ENCODE measurements at regions not wholly inside any gene's neighbourhood (a gene's known extent, or its start where the extent isn't known, plus 50 kb on each side); places are given as distances from the start of the nearest gene placed in this dataset.
"Not testable (repeated sequence)": the region's sequence is repeated elsewhere in the genome, so short reads cannot be mapped to it uniquely, and the experiment has no call there.

GRCh38 chr18:49690312-49690711, 123.0 kb downstream of the ACAA2 start:
- TF ChIP-seq CTCF (IDR thresholded peaks at IDR 0.05; ENCODE audit: insufficient read depth, low read length, poor library complexity, severe bottlenecking) (no peak), EZH2phosphoT487 (conservative IDR thresholded peaks at IDR 0.05; ENCODE audit: low read length) (no peak)
- Histone ChIP-seq H4K20me1 (ENCODE audit: low read depth, low read length) (no peaks in the 10 kb centered on the region), H2AFZ (ENCODE audit: low read depth, low read length, severe bottlenecking) (no peak overlapping the region), H3K4me2 (ENCODE audit: low read depth, low read length, poor library complexity, severe bottlenecking) (no peak overlapping the region), H3K79me2 (ENCODE audit: insufficient read depth, low read length) (no peaks in the 10 kb centered on the region), H3K9me3 (ENCODE audit: insufficient read depth, low read length) (no peaks in the 10 kb centered on the region), H3K27ac (ENCODE audit: low read depth, low read length) (no peak overlapping the region), H3K9me2 (replicated peaks; ENCODE audit: insufficient read depth, low read length) (no peaks in the 10 kb centered on the region), H3K9ac (ENCODE audit: low read length) (no peak overlapping the region), H3K4me3 (ENCODE audit: insufficient read depth, low read length, poor library complexity, severe bottlenecking) (no peak overlapping the region), H3K36me3 (ENCODE audit: low read length) (no peaks in the 10 kb centered on the region), H3K27me3 (ENCODE audit: low read length) (no peaks in the 10 kb centered on the region), H3F3A (ENCODE audit: insufficient read depth) (no peaks in the 10 kb centered on the region)

GRCh38 chr18:49685231-49685942, 123.5 kb downstream of the LIPG start:
- no peak overlapping the region for H2AFZ ChIP-seq (ENCODE audit: low read depth, low read length, severe bottlenecking)

GRCh38 chr18:49682803-49683190, 120.9 kb downstream of the LIPG start:
- H3K9me2 ChIP-seq (replicated peaks; ENCODE audit: insufficient read depth, low read length); H3K27ac ChIP-seq (ENCODE audit: low read depth, low read length); H3K79me2 ChIP-seq (ENCODE audit: insufficient read depth, low read length); H3K9ac ChIP-seq (ENCODE audit: low read length); H3K4me2 ChIP-seq (ENCODE audit: low read depth, low read length, poor library complexity, severe bottlenecking); H3K9me3 ChIP-seq (ENCODE audit: insufficient read depth, low read length); H4K20me1 ChIP-seq (ENCODE audit: low read depth, low read length); H2AFZ ChIP-seq (ENCODE audit: low read depth, low read length, severe bottlenecking); H3K36me3 ChIP-seq (ENCODE audit: low read length); H3K27me3 ChIP-seq (ENCODE audit: low read length); H3F3A ChIP-seq (ENCODE audit: insufficient read depth); H3K4me3 ChIP-seq (ENCODE audit: insufficient read depth, low read length, poor library complexity, severe bottlenecking): not testable (repeated sequence)

More at GRCh38 chr18:49685231-49685942, 123.5 kb downstream of the LIPG start:
- no peak overlapping the region for H3K4me3 ChIP-seq (ENCODE audit: insufficient read depth, low read length, poor library complexity, severe bottlenecking)
- no peak overlapping the region for H3K9ac ChIP-seq (ENCODE audit: low read length)
- H3K27ac ChIP-seq (ENCODE audit: low read depth, low read length) = no peak overlapping the region
- H3K9me2 ChIP-seq (replicated peaks; ENCODE audit: insufficient read depth, low read length) = no peaks in the 10 kb centered on the region
- H4K20me1 ChIP-seq (ENCODE audit: low read depth, low read length) = no peaks in the 10 kb centered on the region
- no peaks in the 10 kb centered on the region for H3K36me3 ChIP-seq (ENCODE audit: low read length)
- no peak overlapping the region for H3K4me2 ChIP-seq (ENCODE audit: low read depth, low read length, poor library complexity, severe bottlenecking)
- no peaks in the 10 kb centered on the region for H3K27me3 ChIP-seq (ENCODE audit: low read length)
- no peaks in the 10 kb centered on the region for H3K79me2 ChIP-seq (ENCODE audit: insufficient read depth, low read length)
- TF ChIP-seq EZH2phosphoT487 (conservative IDR thresholded peaks at IDR 0.05; ENCODE audit: low read length) (no peak), CTCF (IDR thresholded peaks at IDR 0.05; ENCODE audit: insufficient read depth, low read length, poor library complexity, severe bottlenecking) (no peak)
- H3K9me3 ChIP-seq (ENCODE audit: insufficient read depth, low read length) = no peaks in the 10 kb centered on the region
- H3F3A ChIP-seq (ENCODE audit: insufficient read depth) = no peaks in the 10 kb centered on the region

- Histone ChIP-seq H3K9me2 (replicated peaks; ENCODE audit: insufficient read depth, low read length) (no peaks in the 10 kb centered on the region), H3F3A (ENCODE audit: insufficient read depth) (no peaks in the 10 kb centered on the region), H3K27me3 (ENCODE audit: low read length) (no peaks in the 10 kb centered on the region), H3K9me3 (ENCODE audit: insufficient read depth, low read length) (no peaks in the 10 kb centered on the region), H3K4me3 (ENCODE audit: insufficient read depth, low read length, poor library complexity, severe bottlenecking) (no peak overlapping the region), H3K36me3 (ENCODE audit: low read length) (no peaks in the 10 kb centered on the region), H2AFZ (ENCODE audit: low read depth, low read length, severe bottlenecking) (no peak overlapping the region), H3K79me2 (ENCODE audit: insufficient read depth, low read length) (no peaks in the 10 kb centered on the region), H3K27ac (ENCODE audit: low read depth, low read length) (no peak overlapping the region), H4K20me1 (ENCODE audit: low read depth, low read length) (no peaks in the 10 kb centered on the region), H3K4me2 (ENCODE audit: low read depth, low read length, poor library complexity, severe bottlenecking) (no peak overlapping the region), H3K9ac (ENCODE audit: low read length) (no peak overlapping the region)
- no peak for TF ChIP-seq EZH2phosphoT487 (conservative IDR thresholded peaks at IDR 0.05; ENCODE audit: low read length)
- TF ChIP-seq CTCF (IDR thresholded peaks at IDR 0.05; ENCODE audit: insufficient read depth, low read length, poor library complexity, severe bottlenecking) = no peak
These were observed 120.4 kb downstream of the LIPG start for GRCh38 chr18:49682173-49682802.

All from SU-DHL-6 (cell line).